ENCODE measurements at regions not wholly inside any gene's neighbourhood (a gene's known extent, or its start where the extent isn't known, plus 50 kb on each side); places are given as distances from the start of the nearest gene placed in this dataset.
"Not testable (repeated sequence)": the region's sequence is repeated elsewhere in the genome, so short reads cannot be mapped to it uniquely, and the experiment has no call there.

- not testable (repeated sequence) for TF ChIP-seq EZH2 (IDR thresholded peaks at IDR 0.05; ENCODE audit: borderline replicate concordance, low read length); CTCF (IDR thresholded peaks at IDR 0.05; ENCODE audit: low read length)
These were observed 78.7 kb downstream of the DYNAP start for GRCh38 chr18:54669701-54670100.
